GM18858 (cell line): ENCODE measurements at regions not wholly inside any gene's neighbourhood (a gene's known extent, or its start where the extent isn't known, plus 50 kb on each side); places are given as distances from the start of the nearest gene placed in this dataset.

Source experiments
- ATAC-seq: cut with Tn5 transposase; IDR thresholded peaks from one replicate; pipeline ENCODE4 v1.9.1; 2021; ENCODE audit not compliant: unreplicated experiment

DNA sequence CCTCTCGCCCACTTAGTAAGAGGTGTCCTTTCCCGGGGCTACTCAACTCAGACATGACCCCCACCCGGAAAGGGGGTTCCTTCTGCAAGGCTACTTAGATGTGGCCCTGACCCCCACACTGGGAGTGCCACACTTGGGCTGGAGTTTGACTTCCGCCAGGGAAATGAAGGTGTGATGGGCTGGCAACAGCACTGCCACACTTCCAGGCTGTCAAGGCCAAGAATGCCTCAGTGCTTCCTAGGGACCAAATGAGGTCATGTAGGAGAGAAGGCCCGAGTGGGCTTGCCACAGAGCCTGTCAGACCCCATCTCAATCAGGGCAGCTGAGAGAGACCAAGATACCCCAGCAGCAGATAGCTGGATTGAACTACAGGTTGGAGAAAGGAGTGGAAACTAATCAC is 55.5 kb downstream of the DRD1 start:
- ATAC-seq: no peak

DNA sequence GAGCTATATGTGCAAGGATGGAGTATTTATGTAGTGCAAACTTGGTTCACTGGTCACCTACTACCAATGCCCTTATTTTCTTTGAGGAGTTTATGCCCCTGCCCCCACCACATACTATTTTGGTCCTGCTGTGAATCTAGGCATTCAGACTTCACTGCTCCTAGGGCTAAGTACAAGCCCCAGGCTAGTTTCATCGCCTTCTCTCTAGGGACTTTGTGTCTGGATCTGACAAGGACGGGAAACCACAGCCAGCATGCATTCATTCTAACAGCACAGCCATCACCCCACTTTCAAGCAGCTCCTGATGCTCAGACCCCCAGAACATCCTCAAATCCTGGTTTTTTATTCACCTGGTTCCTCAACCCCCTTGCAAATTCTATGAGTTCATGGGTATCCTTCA is 56.8 kb downstream of the DRD1 start:
- no peak for ATAC-seq

DNA sequence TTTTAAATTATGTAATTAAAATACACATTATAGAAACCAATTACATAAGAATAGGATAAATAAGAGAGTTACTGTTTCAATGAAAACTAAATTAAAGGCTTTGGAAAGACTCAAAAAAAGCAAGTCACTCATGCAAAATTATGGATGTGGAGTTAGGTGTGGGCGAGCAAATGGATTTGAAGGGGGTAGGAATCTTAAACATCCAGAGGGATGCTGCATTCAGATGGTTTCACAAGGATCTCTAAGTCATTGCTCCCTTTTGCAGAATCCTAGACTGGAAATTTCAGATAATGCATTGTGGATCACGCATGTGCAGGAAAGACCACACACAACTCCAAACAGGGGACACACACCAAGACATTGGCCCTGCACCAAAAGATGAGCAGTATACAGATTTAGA is 57.5 kb downstream of the DRD1 start:
- ATAC-seq: no peak

DNA sequence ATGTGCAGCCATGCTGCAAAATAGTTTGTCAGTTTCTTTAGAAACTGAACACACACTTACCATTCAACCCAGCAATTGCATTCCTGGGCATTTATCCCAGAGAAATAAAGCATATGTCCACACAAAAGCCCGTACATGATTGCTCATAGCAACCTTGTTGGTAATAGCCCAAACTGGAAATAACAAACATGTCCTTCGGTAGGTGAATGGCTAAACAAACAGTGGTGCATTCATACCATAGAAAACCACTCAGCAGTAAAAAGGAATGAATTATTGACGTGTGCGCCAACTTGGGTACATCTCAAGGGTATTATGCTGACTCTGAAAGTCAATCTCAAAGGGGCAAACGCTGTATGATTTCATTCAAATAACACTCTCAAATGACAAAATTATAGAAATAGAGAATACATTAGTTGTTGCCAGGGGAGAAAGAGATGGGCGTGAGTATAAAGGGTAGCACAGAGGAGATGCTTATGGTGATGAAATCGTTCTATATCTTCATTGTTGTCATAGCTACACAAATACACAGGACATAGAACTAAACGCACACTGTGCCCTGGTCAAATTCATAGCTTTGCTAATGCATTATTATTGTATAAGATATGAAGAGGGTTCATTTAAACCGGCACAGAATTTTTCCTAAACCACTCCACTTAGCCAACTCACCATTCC is 58.2 kb downstream of the DRD1 start:
- no peak for ATAC-seq

DNA sequence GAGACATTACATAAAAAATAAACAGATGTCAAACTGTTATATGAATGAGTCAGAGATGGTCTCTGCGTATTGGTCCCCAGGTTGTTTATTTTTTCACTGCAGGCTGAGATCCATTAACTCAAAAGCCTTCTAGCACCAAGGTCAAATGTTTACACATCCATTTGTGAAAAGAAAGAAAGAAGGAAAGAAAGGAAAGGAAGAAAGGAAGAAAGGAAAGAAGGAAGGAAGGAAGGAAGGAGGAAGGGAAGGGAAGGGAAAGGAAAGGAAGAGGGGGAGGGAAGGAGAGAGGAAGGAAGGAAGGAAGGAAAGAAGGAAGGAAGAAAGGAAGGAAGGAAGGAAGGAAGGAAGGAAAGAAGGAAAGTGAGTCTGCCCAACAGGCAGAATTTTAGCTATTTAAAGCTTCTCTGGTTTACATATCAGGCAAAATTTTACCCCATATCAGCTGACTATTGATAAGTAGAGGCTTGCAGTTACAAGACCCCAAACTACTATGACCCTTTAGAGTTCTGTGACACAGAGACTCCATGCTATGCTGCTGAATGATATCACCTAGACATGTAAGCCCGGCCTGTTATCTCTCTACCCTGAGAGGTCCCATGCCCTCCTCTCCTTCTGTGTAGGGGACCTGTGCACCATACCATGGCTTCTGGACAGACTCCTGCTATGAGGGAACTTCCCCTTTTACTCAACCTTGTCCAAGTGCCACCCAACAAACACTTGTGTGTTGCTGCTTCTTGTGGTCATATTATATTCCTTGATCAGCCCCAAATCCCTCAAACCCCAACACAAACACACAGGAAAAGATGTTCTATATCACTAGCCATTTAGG is 59.0 kb downstream of the DRD1 start:
- ATAC-seq: no peak

DNA sequence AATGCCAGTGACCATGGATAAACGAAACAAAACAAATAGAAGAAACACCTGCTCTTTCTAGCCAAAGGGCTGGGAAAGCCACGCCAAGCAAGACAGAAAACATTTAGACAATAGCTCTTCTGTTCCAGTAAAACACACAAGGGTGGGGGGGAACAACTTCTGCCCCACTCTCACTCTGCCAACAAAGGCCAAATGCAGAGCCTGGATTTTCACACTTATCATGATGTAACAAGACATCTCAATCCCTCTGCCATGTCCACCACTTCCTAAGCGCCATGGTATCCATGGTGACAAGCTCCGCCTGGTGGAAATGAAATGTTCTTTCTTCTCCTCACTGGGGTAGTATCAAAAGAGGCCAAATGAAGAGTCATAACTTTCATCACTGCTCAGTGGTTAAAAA is 60.6 kb downstream of the DRD1 start:
- no peak for ATAC-seq

DNA sequence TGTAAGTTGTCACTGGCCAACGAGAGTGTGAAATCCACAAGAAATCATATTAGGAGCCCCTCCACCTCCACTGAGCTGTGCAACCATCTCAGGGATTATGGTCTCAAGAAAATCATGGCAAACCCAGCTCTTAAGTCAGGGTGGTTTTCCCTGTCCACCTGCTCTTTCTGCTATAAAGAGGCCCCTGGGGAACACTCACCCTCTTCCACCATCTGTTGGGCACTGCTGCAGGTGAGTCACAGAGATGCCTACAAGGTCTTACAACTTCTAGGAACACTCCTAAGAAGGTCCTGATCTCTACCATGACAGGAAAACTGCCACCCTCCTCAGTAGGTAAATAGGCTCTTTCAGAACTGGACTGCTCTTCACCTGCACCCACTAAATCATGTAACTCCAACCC is 61.8 kb downstream of the DRD1 start:
- no peak for ATAC-seq

DNA sequence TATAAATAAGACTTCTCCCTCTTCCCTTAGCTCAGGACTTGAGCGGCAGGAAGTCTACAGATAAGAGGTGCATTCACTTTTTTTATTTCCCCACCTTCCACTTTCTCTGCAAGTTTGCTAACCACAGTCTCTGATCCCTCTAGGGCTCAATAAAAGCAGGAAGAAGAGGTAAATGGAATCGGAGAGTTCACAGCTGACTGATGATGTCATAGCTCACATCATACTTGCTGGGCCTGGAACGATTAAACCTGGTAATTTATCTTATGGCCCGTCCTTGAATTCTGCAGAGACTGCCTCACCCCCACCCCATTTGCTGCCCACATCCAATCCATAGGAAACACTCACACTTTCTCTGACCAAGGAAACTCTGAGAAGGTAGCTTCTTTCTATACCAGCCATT is 62.9 kb downstream of the DRD1 start:
- ATAC-seq: no peak

DNA sequence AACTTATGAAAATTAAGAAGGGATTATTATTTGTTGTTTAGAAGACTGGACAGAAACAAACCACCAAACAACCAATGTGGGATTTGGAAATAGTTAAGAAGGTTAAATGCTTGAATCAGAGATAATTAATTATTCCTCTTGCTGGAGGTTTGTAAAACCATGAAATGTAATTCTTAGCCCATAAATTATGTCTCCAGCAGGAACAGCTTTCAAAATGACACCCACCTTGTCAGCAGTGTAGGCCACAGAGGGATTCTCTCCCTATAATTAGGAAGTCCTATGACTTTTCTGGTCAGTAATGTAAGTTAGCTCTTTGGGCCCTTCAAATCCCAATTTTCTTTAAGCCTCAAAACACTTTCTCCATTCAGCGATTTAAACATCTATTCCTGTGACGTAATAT is 63.3 kb downstream of the DRD1 start:
- ATAC-seq: no peak

DNA sequence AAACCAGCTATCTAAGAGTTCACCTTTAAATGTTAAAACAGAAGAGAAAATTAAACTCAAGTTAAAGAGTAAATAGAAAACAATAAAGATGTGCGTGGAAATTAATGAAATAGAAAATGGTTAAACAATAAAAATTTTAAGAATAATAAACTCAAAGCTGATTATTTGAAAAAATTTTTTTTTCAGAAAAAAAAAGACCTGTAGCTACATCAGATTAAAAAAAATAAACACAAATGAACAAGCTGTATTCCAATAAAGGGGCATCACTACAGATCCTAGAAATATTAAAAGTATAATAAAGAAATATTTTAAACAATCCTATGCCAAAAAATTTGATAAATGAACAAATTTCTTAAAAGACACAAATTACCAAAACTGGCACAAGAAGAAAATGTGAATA is 64.1 kb downstream of the DRD1 start:
- no peak for ATAC-seq

DNA sequence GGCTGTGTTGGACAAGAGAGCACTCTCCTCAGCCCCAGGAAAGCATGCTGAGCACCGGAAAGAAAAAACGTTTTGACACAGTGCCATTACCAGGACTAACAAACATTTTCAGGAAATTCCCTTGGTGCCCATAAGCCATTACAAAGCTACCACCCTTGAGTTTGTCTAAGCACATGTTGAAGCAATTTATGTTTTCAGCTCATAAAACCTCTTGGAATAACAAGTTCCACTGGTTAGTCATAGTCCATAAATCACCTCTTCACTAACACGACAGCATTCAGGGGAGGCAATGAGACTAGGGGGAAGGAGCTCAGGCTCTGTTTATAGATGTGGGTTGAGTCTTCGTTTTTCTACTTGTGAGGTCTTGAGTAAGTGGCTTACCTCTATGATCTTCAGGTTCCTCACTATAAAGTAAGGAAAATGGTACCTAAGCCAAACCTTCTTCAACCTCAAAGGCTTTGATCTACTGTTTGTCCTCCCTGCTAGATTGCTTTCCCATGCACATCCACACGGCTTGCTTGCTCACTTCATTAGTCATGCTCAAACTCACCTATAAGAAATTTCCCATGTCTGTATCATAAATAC is 65.4 kb downstream of the DRD1 start:
- ATAC-seq: no peak

DNA sequence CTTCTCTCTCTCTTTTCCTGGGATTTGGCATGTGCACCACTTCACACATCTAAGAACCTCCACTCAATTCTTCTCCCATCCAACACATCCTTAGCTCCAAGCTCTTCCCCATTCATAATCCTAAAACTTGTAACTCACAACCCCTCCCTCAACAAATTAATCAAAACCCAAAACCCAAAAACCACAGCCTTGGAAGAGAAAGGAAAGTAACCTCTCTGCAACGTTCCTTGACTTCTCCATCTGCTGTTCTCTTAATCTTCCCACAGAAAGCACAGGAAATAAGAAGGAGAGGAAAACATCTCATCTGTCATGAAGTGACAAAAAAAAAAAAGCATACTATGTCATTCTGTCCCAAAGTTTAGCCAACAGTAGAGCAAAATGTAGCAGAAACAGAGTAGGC is 66.2 kb downstream of the DRD1 start:
- no peak for ATAC-seq

DNA sequence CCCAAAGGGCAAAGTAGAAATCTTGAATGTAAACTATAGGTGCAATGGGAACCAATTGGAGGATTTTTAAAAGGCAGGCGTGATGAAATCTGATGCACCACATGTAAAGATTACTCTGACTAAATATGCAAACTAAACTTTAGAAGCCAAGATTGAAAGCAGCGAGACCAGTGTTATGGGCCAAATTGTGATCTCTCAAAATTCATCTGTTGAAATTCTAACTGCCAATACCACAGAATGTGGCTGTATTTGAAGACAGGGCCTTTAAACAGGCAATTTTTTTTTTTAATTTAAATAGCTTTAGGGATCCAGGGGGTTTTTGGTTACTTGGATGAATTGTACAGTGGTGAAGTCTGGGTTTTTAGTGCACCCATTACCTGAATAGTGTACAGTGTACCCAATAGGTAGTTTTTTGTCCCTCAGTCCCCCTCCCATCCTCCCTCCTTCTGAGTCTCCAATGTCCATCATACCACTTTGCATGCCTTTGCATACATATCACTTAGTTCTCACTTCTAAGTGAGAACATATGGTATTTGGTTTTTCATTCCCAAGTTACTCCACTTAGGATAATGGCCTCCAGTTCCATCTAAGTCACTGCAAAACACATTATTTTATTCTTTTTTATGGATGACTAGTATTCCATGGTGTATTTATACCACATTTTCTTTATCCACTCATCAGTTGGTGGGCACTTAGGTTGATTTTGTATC is 69.7 kb downstream of the DRD1 start:
- no peak for ATAC-seq

DNA sequence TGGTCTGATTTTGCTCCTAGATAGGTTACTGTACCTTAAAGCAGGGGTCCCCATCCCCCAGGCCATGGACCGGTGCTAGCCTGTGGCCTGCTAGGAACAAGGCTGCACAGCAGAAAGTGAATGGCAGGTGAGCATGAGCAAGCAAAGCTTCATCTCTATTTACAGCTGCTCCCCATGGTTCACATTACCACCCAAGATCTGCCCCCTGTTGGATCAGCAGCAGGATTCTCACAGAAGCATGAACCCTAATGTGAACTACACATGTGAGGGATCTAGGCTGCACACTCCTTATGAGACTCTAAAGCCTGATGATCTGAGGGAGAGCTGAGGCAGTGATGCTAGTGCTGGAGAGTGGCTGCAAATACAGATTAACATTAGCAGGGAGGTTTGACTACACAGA is 78.1 kb downstream of the DRD1 start:
- no peak for ATAC-seq

DNA sequence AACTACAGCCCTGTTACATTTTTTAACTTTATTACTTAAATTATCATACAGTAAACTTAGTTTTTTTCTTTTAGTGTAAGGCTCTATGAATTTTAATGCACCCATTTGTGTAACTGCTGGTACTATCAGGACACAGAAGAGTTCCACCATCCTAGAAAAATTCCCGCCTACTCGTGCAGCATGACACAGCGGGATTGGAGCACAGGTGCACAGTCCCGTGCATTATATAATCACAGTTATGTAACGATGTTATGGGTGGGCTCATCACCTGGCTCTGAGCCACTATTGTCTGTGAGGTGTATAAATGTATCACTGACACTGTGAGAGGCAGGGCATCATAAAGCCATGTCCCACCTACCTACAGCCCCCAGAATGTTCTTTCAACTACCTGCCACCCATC is 80.7 kb downstream of the DRD1 start:
- no peak for ATAC-seq

DNA sequence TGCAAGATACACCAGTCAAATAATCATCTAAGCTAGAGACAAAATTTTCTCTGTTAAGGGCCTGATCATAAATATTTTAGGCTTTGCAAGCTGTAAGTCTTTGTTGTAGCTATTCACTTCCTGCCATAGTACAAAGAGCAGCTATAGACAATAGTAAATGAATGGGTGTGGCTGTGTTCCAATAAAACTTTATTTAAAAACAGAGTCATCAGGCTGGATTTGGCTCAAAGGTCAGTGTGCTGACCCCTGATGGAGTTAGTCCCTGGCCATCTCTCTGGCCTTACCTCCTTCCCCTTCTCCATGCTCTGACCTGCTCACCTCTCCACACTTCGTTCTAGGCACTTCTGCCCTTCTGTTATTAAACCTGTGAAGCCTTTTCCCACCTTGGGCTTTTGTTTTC is 86.0 kb downstream of the DRD1 start:
- no peak for ATAC-seq

DNA sequence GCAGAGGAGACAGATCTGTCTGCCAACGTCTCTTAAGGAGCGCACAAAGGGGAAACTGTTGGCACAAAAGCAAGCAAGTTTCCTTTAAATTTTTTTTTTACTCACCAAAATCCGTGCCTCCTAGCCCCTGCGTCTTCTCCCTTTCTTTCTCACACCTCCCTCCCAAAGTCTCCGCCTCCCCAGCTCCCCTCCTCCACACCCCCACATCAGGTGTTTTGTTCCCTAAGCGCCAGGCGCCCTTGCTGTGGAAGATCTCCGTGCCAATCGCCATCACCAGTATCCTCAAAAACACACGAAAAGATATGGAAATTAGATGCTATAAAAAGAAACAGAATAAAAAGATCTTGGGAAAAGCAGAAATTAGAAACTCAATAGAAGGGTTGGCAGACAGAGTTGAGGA is 87.6 kb downstream of the DRD1 start:
- no peak for ATAC-seq

DNA sequence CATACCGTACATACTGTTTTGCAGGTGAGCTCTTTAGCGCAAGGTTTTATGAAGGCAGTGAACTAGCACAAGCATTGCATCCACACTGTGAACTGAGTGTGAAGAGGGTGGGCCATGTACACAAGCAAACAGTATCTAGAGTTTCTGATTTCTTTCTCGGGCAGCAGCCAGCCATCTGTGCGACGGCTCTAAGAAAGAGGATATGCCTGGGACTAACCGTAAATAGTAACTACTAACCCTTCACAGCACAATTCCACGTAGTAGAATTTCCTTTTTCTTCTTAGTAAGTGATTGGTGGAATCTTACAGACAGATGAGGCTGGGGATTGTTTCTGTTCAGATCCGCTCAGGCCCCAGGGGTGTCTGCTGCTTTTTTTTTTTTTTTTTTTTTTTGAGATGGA is 89.0 kb downstream of the DRD1 start:
- ATAC-seq: no peak

DNA sequence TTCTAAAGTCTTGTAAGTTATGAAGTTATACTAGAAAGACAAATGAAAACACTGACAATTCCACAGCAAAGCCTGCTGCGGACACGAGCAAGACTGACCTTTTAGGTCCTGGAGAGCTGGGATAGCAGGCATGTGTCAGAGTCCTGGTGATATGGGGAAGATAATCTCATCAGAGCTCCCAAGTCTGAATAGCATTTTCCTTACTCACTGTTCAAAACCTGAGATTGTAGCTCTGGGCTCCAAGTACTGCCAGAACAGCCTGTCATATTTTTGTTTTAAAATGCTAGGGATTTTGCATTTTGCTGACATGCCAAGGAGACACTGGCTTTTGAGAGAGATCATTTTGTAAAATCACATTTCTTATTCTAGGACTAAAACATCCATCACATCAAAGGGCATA is 90.1 kb downstream of the DRD1 start:
- ATAC-seq: no peak

DNA sequence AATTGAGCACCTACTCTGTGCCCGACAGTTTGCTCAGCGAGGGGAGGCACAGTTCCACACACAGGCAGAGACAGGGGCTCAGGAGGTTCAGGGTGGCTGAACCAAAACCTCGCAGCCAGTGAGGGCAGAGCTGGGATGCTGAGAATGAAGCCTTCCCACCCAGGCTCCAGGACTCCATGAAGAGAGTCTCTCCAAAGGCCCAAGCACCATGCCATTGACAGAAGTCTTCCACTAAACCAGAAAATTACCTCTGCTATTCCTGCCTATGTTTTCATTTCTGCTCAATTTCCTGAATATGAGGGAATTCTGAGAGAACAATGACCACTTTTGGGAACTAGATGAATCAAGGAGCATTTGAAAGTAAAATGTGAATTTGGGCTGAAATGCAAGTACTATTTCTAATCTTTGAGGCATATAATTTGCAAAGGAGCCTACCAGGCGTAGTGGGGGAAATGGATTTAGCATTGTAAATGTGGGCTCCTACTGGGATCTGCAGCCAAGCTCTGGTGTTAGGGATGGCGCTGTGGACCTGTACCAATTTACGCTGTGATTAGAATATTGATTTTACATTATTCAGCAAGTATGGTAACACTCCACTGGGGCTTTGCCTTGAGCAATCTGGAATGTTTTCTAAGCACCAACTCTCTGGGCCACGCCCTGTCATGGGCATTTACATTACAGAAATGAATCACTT is 91.9 kb downstream of the DRD1 start:
- ATAC-seq: no peak

DNA sequence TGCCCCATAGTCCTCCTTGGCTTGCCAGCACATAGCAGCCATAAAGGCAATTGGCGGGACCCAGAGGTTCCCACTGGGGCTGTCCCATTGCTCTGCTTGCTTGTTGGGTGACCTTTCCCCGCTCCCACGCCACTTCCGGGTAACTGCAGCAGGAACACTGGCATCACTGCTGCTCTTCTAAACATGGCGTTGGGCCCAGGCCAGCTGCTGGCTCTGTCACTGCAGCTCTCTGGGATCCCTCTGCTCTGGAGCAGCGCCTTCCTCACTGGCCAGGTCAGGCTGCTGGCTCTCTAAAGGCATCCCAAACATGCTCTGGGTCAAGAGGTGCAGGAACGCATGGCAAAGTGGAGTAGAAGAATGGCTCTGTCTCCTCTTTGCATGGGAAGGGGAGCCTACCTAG is 92.9 kb downstream of the DRD1 start:
- ATAC-seq: no peak
